GM11168 (cell line): ENCODE measurements at regions not wholly inside any gene's neighbourhood (a gene's known extent, or its start where the extent isn't known, plus 50 kb on each side); places are given as distances from the start of the nearest gene placed in this dataset.

Source experiments
- in situ Hi-C: fragments of 300-500 bp; cut with MboI; formaldehyde crosslinking; loops from one replicate; pipeline ENCODE4 v1.12.0; 2022; ENCODE audit warnings: low sequenced_read_pairs; ENCODE audit not compliant: unreplicated experiment

- in situ Hi-C loops: no loop called here
Observed at GRCh38 chr4:106687026-106687425, 318.4 kb upstream of the GIMD1 start.

DNA sequence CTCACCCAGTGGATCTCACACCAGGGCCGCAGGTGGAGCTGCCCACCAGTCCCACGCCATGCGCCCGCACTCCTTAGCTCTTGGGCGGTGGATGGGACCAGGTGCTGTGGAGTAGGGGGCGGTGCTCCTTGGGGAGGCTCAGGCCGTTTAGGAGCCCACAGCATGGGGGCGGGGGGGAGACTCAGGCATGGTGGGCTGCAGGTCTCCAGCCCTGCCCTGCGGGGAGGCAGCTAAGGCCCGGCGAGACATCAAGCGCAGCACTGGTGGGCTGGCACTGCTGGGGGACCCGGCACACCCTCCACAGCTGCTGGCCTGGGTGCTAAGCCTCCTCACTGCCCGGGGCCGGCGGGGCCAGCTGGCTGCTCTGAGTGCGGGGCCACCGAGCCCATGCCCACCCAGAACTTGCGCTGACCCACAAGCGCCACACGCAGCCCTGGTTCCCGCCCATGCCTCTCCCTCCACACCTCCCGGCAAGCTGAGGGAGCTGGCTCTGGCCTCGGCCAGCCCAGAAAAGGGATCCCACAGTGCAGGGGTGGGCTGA, 312.9 kb upstream of the GIMD1 start:
- in situ Hi-C loops: no loop called here

DNA sequence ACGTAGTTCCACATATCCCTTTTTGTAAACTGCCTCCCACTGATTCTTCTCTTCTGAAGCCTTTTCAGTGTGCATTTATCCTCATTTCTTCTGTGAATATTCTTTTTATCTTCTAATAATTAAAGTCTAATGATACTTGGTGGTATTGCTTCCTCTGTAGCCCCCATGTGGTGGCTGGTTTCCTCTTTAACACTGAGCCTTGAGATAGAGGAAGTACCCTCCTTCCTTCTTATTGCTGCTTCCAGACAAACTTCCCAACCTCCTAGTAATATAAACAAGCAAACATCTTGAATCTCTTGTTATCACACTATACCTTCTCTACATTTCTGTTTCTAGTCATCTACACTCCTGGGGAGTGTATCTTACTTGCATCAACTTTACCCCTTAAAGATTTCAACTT, 310.5 kb upstream of the GIMD1 start:
- in situ Hi-C loops: no loop called here

DNA sequence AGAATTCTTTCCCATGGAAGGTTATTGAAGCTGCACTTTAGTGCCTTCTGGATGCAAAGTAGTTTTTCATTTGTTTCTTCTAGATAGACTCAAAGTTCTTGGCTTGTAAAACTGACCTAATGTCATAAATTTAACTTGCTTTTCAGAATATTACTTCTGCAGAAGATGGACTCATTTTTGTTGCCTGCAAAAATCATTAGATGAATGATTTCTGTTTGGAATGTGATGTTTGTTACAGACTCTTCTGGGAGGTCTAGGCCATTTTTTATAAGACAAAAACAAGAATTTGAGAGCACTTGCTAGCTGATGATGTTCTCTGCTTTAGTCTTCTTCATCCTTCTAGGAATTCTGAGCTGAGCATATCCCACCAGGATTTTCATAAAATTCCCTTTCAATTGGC, 308.6 kb upstream of the GIMD1 start:
- in situ Hi-C loops: no loop called here

- in situ Hi-C loops: no loop called here
Observed at GRCh38 chr4:106676173-106676921, 307.8 kb upstream of the GIMD1 start.

- in situ Hi-C loops: no loop called here
Observed at GRCh38 chr4:106671716-106672115, 303.1 kb upstream of the GIMD1 start.

GRCh38 chr4:106670976-106671375, 302.4 kb upstream of the GIMD1 start:
- in situ Hi-C loops: no loop called here

GRCh38 chr4:106659371-106659770, 290.8 kb upstream of the GIMD1 start:
- in situ Hi-C loops: no loop called here

- in situ Hi-C loops: no loop called here
Observed at GRCh38 chr4:106652095-106652494, 283.5 kb upstream of the GIMD1 start.

- in situ Hi-C loops: no loop called here
Observed at GRCh38 chr4:106650701-106651100, 282.1 kb upstream of the GIMD1 start.

DNA sequence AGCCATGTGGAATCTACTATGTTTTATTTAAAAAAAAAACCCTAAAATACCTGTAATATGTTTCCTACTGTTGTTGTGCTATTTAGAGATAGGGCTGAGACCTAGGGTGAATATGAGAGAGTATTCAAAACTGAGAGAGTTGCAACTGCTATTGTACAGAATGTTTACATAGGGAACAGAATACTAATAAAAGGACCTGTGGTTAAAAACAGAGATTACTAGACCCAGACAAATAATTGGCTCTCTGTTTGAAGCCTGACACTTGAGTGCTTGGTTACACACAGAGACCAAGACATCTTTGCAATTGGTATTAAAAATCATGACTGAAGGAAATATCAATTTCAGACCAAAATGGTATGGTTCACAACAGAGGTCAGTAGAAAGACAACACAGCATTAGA, 278.9 kb upstream of the GIMD1 start:
- in situ Hi-C loops: no loop called here

- in situ Hi-C loops: no loop called here
Observed at GRCh38 chr4:106629268-106629625, 260.7 kb upstream of the GIMD1 start.

- in situ Hi-C loops: no loop called here
Observed at GRCh38 chr4:106628586-106629267, 260.1 kb upstream of the GIMD1 start.

- in situ Hi-C loops: no loop called here
Observed at GRCh38 chr4:106627051-106627450, 258.5 kb upstream of the GIMD1 start.

- in situ Hi-C loops: no loop called here
Observed at GRCh38 chr4:106624671-106625070, 256.1 kb upstream of the GIMD1 start.

GRCh38 chr4:106618956-106619355, 250.4 kb upstream of the GIMD1 start:
- in situ Hi-C loops: no loop called here

DNA sequence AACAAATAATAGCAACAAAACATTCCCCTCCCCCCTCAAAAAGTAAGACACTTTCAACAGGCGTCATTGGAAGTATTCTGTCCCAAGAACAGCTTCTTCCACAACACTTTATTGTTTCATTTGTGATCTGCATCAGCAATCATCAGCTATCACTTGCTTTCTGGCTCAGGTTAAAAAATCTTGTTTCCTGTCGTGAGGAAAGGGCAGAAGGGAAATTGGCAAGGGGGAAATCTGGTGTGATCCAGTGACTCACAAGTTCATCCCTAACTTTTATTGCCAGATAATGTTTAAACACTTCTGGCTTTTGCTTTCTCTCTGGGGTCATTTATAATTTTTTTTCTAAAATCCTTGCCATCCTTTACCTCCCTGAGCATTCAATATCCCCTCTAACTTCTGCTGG, 247.4 kb upstream of the GIMD1 start:
- in situ Hi-C loops: no loop called here

GRCh38 chr4:106615410-106615945, 246.9 kb upstream of the GIMD1 start:
- in situ Hi-C loops: no loop called here

GRCh38 chr4:106614441-106614840, 245.9 kb upstream of the GIMD1 start:
- in situ Hi-C loops: no loop called here

DNA sequence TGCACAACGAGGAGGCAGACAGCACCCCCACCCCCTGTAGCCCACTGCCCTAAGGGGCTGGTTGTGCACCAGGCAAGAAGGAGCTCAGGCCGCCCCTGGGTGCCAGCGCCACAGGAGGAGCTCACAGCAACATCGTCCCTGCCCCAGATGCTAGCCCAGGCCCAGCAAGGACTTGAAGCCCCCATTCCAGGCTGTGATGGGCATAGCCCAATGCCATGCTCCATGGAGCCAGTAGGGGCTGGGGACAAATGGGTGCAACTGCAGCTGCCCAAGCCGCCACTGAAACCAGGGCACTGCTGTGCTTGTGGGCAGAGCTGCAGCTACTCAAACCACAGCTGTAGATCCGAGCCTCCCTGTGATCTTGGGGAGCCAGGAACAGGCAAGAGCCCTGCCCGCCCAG, 241.3 kb upstream of the GIMD1 start:
- in situ Hi-C loops: no loop called here

GRCh38 chr4:106607558-106607957, 239.0 kb upstream of the GIMD1 start:
- in situ Hi-C loops: no loop called here
